Inferior parietal cortex (tissue), 1 donor: ENCODE measurements at regions not wholly inside any gene's neighbourhood (a gene's known extent, or its start where the extent isn't known, plus 50 kb on each side); places are given as distances from the start of the nearest gene placed in this dataset.
"Not testable (repeated sequence)": the region's sequence is repeated elsewhere in the genome, so short reads cannot be mapped to it uniquely, and the experiment has no call there.

Experiments used
- DNase-seq: peaks from one replicate; pipeline ENCODE4 v3.0.0-alpha.2; 2016; ENCODE audit errors: extremely low spot score

DNA sequence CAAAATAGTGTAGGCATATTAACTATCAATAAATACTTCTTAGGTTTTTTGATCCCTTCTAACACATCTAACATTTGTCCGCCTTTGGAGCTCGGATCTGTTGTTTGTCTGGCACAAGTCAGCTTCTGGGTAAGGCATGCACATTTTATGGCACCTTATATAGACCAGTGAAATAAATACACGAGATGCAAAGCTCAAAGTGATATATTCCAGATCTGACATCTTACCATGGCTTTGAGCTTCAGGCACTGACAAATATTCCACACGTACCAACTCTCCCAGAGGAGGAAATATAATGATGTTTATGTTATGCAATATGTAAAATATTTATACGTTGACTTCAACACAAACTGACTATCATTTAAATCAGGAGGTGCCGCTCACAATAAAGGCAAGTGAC lies 430.1 kb upstream of the SMIM21 start:
- no peak for DNase-seq

- DNase-seq, result no peak
Measured at GRCh38 chr18:75854808-75855207, 427.3 kb upstream of the SMIM21 start.

DNA sequence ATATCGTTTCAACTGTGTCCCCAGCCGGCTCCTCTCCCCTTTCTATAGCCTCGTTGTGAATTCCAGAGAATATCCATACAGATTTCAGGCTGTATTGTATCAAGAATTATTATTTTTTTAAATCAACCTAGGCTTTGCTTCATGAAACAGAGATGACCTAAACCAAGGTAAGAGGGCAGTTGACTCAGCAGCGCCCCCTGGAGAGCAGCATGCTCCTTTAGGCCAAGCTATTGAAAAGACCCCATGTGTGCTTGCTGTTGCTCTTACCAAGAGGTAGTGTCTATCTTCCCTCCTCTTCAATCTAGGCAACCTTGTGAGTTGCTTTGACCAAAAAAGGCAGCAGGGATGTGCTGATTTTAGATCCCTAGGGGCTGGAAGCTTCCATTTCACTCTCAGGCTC lies 426.7 kb upstream of the SMIM21 start:
- DNase-seq, result no peak

GRCh38 chr18:75846321-75846720 lies 418.8 kb upstream of the SMIM21 start:
- DNase-seq, result no peak

GRCh38 chr18:75845413-75845812 lies 417.9 kb upstream of the SMIM21 start:
- DNase-seq, result no peak

DNA sequence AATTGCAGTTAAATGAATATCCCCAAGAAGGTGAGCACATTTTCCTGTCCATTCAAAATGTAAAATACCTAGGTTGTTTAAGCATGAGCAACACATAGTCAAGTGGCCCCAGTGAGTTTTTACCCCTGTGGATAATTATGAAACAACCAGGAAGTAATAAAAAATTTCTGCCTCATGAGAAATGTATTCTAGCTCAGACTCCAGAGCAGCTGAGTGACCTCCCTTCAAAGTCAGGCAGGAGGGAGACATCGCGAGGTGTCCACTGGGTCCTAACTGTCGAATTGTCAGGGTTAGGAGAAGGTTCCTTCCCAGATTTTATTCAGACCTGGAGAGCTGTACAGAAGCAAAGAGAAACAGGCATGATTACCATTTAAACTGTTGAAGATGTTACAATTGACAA lies 416.6 kb upstream of the SMIM21 start:
- no peak for DNase-seq

DNA sequence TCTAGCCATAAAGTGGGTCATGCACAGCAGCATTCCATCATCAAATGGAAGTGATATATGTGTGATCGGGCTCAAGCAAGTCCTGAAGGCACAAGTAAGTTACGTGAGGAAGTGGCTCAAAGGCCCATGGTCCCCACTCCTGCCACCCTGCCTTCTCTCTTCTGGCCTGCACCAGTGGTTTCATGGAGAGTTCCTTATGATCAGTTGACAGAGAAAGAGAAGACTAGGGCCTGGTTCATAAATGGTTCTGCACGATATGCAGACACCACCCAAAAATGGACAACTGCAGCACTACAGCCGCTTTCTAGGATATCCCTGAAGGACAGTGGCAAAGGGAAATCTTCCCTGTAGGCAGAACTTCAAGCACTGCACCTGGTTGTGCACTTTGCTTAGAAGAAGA lies 412.6 kb upstream of the SMIM21 start:
- DNase-seq, result no peak

- DNase-seq, result not testable (repeated sequence)
Measured at GRCh38 chr18:75839686-75840085, 412.2 kb upstream of the SMIM21 start.

- DNase-seq, result no peak
Measured at GRCh38 chr18:75839041-75839440, 411.5 kb upstream of the SMIM21 start.

DNA sequence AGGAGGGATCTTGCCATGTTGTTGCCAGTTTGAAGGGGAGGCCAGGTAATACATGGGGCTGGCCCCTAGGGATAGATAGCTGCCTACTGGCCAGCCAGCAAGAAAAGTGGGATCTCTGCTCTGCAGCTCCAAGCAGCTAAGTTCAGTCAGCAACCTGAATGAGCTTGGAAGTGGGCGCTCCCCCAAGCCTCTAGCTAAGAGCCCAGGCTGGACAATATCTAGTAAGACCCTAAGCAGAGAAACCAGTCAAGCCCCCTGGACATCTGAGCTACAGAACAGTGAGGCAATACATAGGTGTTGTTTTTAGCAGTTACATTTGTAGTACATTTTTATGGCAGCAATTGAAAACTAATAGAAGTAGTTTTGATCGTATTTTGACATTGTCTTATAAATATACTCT lies 409.8 kb upstream of the SMIM21 start:
- no peak for DNase-seq

GRCh38 chr18:75836516-75836915 lies 409.0 kb upstream of the SMIM21 start:
- DNase-seq, result no peak

- no peak for DNase-seq
Measured at GRCh38 chr18:75831960-75832359, 404.5 kb upstream of the SMIM21 start.

DNA sequence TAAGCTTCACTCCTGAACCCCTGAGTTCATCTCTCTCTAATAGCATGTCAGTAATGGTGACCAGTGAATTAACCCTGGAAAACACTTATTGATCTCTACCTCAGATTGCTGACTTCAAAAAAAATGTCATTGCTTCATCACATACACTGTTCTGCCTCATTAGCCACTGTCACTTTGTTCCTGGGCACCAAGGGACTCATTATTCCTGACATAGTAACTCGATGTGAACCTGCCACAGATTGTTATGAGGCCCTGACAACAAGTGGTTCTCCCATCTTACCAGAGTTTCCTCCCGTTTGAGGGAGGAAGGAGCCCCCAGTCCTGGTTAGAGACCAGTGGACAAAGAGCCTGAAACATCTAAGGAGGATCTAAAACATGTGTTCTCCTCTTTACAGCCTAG lies 403.3 kb upstream of the SMIM21 start:
- no peak for DNase-seq

DNA sequence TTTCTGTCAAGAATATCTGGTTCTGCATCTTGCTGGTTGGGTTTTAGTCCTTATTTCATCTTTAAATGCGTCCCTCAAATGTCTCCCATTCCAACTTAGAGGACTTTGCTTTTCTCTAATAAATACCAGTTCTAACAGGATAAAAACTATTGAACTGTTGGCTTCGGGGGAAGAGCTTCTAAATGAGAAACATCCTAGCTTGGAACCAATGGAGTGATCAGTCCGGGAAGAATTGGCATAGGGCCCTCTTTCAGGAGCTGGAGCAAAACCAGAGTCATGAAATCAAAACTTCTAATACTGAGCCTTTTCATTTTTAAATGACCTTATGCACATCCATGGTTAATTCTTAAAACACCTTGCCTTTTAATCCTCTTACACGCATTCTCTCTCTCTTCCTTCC lies 401.6 kb upstream of the SMIM21 start:
- no peak for DNase-seq

DNA sequence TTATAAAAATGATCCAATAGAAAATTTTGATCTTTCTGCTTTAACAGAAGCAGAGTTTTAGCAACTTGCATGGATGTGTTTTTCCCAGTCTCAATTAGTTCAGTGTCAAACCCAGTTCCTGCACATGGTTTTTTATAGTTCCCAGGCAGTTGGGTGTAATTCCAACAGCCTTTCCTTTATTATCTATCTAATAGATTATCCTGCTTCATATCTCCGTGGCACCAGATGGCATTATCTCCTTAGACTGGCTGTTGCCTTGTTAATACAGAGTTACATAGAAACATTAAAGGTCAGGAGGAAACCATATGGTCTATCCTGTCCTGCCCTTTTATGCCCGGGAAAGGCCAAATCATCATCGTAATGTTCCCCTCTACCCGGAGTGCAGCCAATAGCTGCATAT lies 400.9 kb upstream of the SMIM21 start:
- no peak for DNase-seq

- DNase-seq, result no peak
Measured at GRCh38 chr18:75827751-75828287, 400.3 kb upstream of the SMIM21 start.

DNA sequence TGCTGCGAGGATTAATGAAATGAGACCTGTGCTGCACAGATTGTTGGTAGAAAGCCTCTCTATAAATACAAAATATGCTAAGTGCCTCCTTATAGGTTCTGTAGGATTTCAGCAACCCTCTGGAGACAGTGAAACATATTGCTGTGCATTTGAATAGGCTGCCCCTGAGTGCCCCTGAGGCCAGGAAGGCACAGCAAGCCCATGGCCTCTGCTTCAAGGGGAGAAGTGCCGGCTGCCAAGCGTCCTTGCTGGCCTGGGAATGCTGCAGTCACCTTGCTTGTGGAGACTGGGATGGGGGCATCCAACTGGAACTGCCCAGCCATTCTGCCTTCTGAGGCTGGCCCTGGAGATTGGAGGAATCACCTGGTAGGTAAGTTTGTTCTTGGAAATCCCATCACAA lies 397.2 kb upstream of the SMIM21 start:
- no peak for DNase-seq

- DNase-seq, result no peak
Measured at GRCh38 chr18:75823471-75823870, 396.0 kb upstream of the SMIM21 start.

GRCh38 chr18:75818383-75818782 lies 390.9 kb upstream of the SMIM21 start:
- no peak for DNase-seq

- no peak for DNase-seq
Measured at GRCh38 chr18:75815767-75816166, 388.3 kb upstream of the SMIM21 start.

DNA sequence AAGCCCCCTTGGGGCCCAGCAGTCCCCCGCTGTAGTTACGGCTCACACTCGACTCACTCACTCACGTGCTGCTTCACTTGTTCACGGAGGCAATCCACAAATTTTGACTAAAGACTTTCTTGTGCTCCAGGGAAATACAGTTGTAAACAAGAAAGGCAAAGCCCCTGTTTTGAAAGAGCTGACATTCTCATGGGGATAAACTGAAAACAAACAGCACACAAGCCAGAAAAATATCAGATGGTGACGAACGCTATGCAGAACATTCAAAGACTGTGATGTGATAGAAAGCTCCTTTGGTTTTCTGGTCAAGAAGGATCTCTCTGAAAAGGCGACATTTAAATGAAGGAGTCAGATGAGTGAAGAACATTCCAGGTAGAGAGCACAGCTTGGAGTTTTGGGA lies 385.3 kb upstream of the SMIM21 start:
- no peak for DNase-seq

DNA sequence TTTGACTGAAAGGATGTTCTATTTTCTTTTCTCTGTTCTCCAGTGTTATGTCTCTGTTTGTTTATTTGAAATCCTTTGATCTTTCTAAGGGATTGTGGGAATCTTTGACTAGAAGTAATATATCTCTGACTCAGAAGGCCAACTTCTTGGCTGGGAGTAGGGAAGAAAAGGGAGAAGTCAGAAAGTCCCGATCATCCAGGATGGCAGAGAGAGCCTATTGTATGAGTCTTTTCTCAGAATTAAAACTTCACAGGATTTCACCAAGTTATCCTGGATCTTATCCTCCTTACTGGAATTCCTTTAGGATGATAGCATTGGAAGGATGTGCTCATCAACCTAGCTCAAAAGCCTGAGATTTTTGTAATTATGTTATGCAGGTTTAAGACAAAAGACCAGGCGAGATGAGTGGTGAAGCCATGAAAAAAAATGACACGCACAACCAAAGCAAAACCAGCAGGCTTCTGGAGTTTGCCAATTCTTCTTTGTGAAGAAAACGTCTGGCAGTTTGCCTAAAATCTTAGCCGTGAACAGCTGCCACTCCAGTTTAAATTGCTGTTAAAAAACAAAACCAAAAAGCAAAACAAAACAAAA lies 383.6 kb upstream of the SMIM21 start:
- DNase-seq, result no peak

GRCh38 chr18:75810516-75810915 lies 383.0 kb upstream of the SMIM21 start:
- DNase-seq, result no peak

DNA sequence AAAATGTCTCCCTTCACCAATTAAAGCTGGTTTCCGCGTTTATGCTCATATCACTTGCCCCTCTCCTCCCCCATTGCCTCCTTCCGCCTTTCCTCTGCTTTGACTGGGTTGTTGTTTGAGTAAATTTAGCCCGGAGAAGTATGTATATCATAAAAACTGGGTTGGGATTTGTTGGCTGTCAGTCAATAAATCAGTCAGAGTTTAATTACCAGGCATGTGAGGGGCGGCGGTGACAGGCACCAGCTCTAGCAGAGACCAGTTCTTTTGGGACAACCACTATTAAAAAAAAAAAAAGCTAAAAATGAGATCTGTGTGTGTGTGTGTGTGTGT lies 382.4 kb upstream of the SMIM21 start:
- DNase-seq, result no peak
